ENCODE measurements at regions not wholly inside any gene's neighbourhood (a gene's known extent, or its start where the extent isn't known, plus 50 kb on each side); places are given as distances from the start of the nearest gene placed in this dataset.

- TF ChIP-seq, protein P1, sequence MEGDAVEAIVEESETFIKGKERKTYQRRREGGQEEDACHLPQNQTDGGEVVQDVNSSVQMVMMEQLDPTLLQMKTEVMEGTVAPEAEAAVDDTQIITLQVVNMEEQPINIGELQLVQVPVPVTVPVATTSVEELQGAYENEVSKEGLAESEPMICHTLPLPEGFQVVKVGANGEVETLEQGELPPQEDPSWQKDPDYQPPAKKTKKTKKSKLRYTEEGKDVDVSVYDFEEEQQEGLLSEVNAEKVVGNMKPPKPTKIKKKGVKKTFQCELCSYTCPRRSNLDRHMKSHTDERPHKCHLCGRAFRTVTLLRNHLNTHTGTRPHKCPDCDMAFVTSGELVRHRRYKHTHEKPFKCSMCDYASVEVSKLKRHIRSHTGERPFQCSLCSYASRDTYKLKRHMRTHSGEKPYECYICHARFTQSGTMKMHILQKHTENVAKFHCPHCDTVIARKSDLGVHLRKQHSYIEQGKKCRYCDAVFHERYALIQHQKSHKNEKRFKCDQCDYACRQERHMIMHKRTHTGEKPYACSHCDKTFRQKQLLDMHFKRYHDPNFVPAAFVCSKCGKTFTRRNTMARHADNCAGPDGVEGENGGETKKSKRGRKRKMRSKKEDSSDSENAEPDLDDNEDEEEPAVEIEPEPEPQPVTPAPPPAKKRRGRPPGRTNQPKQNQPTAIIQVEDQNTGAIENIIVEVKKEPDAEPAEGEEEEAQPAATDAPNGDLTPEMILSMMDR (IDR thresholded peaks at IDR 0.05; ENCODE audit: insufficient read depth, low read length, poor library complexity, severe bottlenecking): no peak
- H3K36me3 ChIP-seq (ENCODE audit: control insufficient read depth, insufficient read depth, low read length): no peaks in the 10 kb centered on the region
- H3K27me3 ChIP-seq (replicated peaks; ENCODE audit: control insufficient read depth, insufficient read depth, low read length): no peaks in the 10 kb centered on the region; the same call in 1 of the 2 replicates
- DNase-seq (ENCODE audit: extremely low read depth, insufficient read length): no peak
- H3K4me3 ChIP-seq (replicated peaks; ENCODE audit: low read depth, low read length): no peak overlapping the region
Observed at GRCh38 chr11:86888164-86889000, 66.8 kb downstream of the FZD4 start.

- no peaks in the 10 kb centered on the region for H3K36me3 ChIP-seq (ENCODE audit: control insufficient read depth, insufficient read depth, low read length)
- no peak overlapping the region for H3K4me3 ChIP-seq (replicated peaks; ENCODE audit: low read depth, low read length)
- no peaks in the 10 kb centered on the region; the same call in 1 of the 2 replicates for H3K27me3 ChIP-seq (replicated peaks; ENCODE audit: control insufficient read depth, insufficient read depth, low read length)
- no peak for DNase-seq (ENCODE audit: extremely low read depth, insufficient read length)
- TF ChIP-seq, protein P1 (IDR thresholded peaks at IDR 0.05; ENCODE audit: insufficient read depth, low read length, poor library complexity, severe bottlenecking): no peak
Observed at GRCh38 chr11:86889001-86889341, 66.2 kb downstream of the FZD4 start.

DNA sequence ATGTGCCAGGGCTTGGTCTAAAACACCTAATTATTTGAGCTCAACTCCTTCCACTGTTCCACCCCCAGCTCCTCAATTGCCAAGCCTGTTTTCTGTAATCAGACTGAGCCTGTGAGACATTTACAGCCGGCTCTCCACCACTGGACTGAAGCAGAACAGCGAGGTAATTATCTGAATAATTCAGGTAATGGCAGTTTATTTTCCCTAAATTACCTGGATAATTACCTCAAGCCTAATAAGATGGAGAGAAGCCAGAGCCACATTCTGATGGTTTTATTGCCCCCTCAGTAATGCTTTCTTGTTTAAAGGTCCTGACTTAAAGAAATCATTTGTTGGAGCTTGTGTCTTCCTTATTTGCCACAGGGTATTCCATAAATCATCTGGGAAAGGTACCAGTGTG lies 64.2 kb downstream of the FZD4 start:
- Histone ChIP-seq H3K36me3 (ENCODE audit: control insufficient read depth, insufficient read depth, low read length) (no peaks in the 10 kb centered on the region), H3K27me3 (replicated peaks; ENCODE audit: control insufficient read depth, insufficient read depth, low read length) (no peaks in the 10 kb centered on the region; the same call in 1 of the 2 replicates), H3K4me3 (replicated peaks; ENCODE audit: low read depth, low read length) (no peak overlapping the region)
- TF ChIP-seq, protein P1 (IDR thresholded peaks at IDR 0.05; ENCODE audit: insufficient read depth, low read length, poor library complexity, severe bottlenecking): no peak
- DNase-seq (ENCODE audit: extremely low read depth, insufficient read length): no peak

- TF ChIP-seq, protein P1 (IDR thresholded peaks at IDR 0.05; ENCODE audit: insufficient read depth, low read length, poor library complexity, severe bottlenecking): no peak
- no peaks in the 10 kb centered on the region for H3K36me3 ChIP-seq (ENCODE audit: control insufficient read depth, insufficient read depth, low read length)
- H3K4me3 ChIP-seq (replicated peaks; ENCODE audit: low read depth, low read length): no peak overlapping the region
- H3K27me3 ChIP-seq (replicated peaks; ENCODE audit: control insufficient read depth, insufficient read depth, low read length): no peaks in the 10 kb centered on the region; the same call in 1 of the 2 replicates
- DNase-seq (ENCODE audit: extremely low read depth, insufficient read length): no peak
Observed at GRCh38 chr11:86893235-86893634, 62.0 kb downstream of the FZD4 start.
